H1 (cell line): ENCODE measurements at regions not wholly inside any gene's neighbourhood (a gene's known extent, or its start where the extent isn't known, plus 50 kb on each side); places are given as distances from the start of the nearest gene placed in this dataset.

Experiments used
- CTCF ChIA-PET: fragments of 300-600 bp; sonication (Branson Sonifier 250); formaldehyde crosslinking; loops from one replicate; lab custom pipeline; 2021; ENCODE audit not compliant: partially characterized antibody; lab: Charles Lee
- POLR2A ChIA-PET: fragments of 300-600 bp; sonication (Branson Sonifier 250); formaldehyde crosslinking; loops from one replicate; lab custom pipeline; 2021; ENCODE audit warnings: inconsistent platforms; ENCODE audit not compliant: partially characterized antibody; lab: Charles Lee
- DNase-seq, 2 experiments: peaks; one replicate each; pipeline versions ENCODE4 v3.0.0 to v3.0.0-alpha.2; 2010 to 2022; ENCODE audit warnings: low spot score in 2 of 2, low read depth in 1 of 2, mixed read lengths in 1 of 2
- FAIRE-seq: peaks from 2 replicates; lab custom pipeline; 2011; peaks lifted over from hg19 to GRCh38; lab: Jason Lieb, UNC
- H2AFZ ChIP-seq: 2 replicates; pipeline ENCODE4 v1.8.1; 2012; ENCODE audit warnings: low read length, inconsistent platforms
- H2AK5ac ChIP-seq: 2 replicates; pipeline ENCODE4 v1.6.1; 2013; ENCODE audit warnings: low read depth, low read length
- H2BK120ac ChIP-seq: replicated peaks from 2 replicates; pipeline ENCODE3; 2013; ENCODE audit warnings: low read depth, low read length, inconsistent platforms
- H2BK12ac ChIP-seq: 2 replicates; pipeline ENCODE4 v1.6.1; 2013; ENCODE audit warnings: low read depth, low read length
- H2BK15ac ChIP-seq: 2 replicates; pipeline ENCODE4 v1.6.1; 2013; ENCODE audit warnings: low read length
- H2BK20ac ChIP-seq: 2 replicates; pipeline ENCODE4 v1.6.1; 2013; ENCODE audit warnings: low read length
- H2BK5ac ChIP-seq: 2 replicates; pipeline ENCODE4 v1.6.1; 2013; ENCODE audit warnings: low read depth, low read length
- H3K14ac ChIP-seq: 2 replicates; pipeline ENCODE4 v1.6.1; 2013; ENCODE audit warnings: inconsistent platforms; ENCODE audit not compliant: insufficient read length
- H3K18ac ChIP-seq: 2 replicates; pipeline ENCODE4 v1.6.1; 2013; ENCODE audit warnings: low read length; ENCODE audit errors: extremely low read depth
- H3K23ac ChIP-seq: 2 replicates; pipeline ENCODE4 v1.6.1; 2013; ENCODE audit warnings: inconsistent platforms; ENCODE audit not compliant: insufficient read length
- H3K23me2 ChIP-seq: 2 replicates; pipeline ENCODE4 v1.6.1; 2013; ENCODE audit warnings: low read depth, low read length
- H3K27ac ChIP-seq: 2 replicates; pipeline ENCODE4 v1.6.1; 2011; ENCODE audit warnings: low read depth, low read length, inconsistent platforms
- H3K27me3 ChIP-seq, 4 experiments: replicated peaks in 1 of 4; 1 replicate in 1 of 4; 2 replicates in 3 of 4; pipeline versions ENCODE4 v1.6.1 to v1.8.1; 2011 to 2013; ENCODE audit warnings: low read length in 3 of 4, mild to moderate bottlenecking in 3 of 4, inconsistent platforms in 2 of 4, mixed read lengths in 2 of 4, moderate library complexity in 1 of 4; ENCODE audit not compliant: control insufficient read depth in 3 of 4, insufficient read depth in 3 of 4; ENCODE audit errors: extremely low read depth in 1 of 4
- H3K36me3 ChIP-seq, 4 experiments: 2 replicates each; pipeline versions ENCODE4 v1.6.1 to v1.8.1; 2011 to 2013; ENCODE audit warnings: mild to moderate bottlenecking in 4 of 4, low read length in 3 of 4, moderate library complexity in 2 of 4, control low read depth in 1 of 4, inconsistent platforms in 1 of 4; ENCODE audit not compliant: insufficient read depth in 4 of 4, control insufficient read depth in 2 of 4
- H3K4ac ChIP-seq: replicated peaks from 2 replicates; pipeline ENCODE3; 2013; ENCODE audit warnings: low read length, low read depth, mixed read lengths, inconsistent platforms; ENCODE audit not compliant: insufficient read length
- H3K4me1 ChIP-seq, 4 experiments: replicated peaks in 1 of 4; 1 replicate in 1 of 4; 2 replicates in 3 of 4; pipeline versions ENCODE4 v1.6.1 to v1.8.1; 2011 to 2013; ENCODE audit warnings: low read length in 3 of 4, inconsistent platforms in 2 of 4, mixed read lengths in 1 of 4; ENCODE audit not compliant: insufficient read depth in 4 of 4, control insufficient read depth in 3 of 4
- H3K4me2 ChIP-seq, 2 experiments: 2 replicates each; pipeline versions ENCODE4 v1.6.1 to v1.8.1; 2011 to 2013; ENCODE audit warnings: low read depth in 2 of 2, low read length in 2 of 2, control low read depth in 1 of 2, inconsistent platforms in 1 of 2, mild to moderate bottlenecking in 1 of 2; ENCODE audit not compliant: insufficient read depth in 1 of 2
- H3K4me3 ChIP-seq, 4 experiments: fragments of 200-600, 300-600 bp in 1 of 4; sonication (generic), shearing (Covaris generic), sonication (Bioruptor Twin) in 1 of 4; 2 replicates each; pipeline versions ENCODE4 v1.5.1 to v1.8.1; 2011 to 2016; ENCODE audit warnings: low read length in 4 of 4, low read depth in 3 of 4, control low read depth in 2 of 4, inconsistent platforms in 2 of 4, mild to moderate bottlenecking in 2 of 4, mixed read lengths in 1 of 4, moderate library complexity in 1 of 4; ENCODE audit not compliant: insufficient read depth in 2 of 4; ENCODE audit errors: extremely low read depth in 1 of 4
- H3K56ac ChIP-seq: replicated peaks from 2 replicates; pipeline ENCODE3; 2013; ENCODE audit warnings: low read depth, mild to moderate bottlenecking, mixed read lengths, low read length, inconsistent platforms; ENCODE audit not compliant: insufficient read length
- H3K79me1 ChIP-seq: 2 replicates; pipeline ENCODE4 v1.6.1; 2013; ENCODE audit warnings: low read depth, low read length, control low read depth
- H3K79me2 ChIP-seq, 2 experiments: 2 replicates each; pipeline versions ENCODE4 v1.6.1 to v1.8.1; 2012 to 2013; ENCODE audit warnings: low read length in 2 of 2, mild to moderate bottlenecking in 2 of 2, inconsistent platforms in 1 of 2; ENCODE audit not compliant: insufficient read depth in 2 of 2, control insufficient read depth in 1 of 2
- H3K9ac ChIP-seq, 4 experiments: replicated peaks in 1 of 4; 1 replicate in 1 of 4; 2 replicates in 3 of 4; pipeline versions ENCODE4 v1.6.1 to v1.8.1; 2011 to 2013; ENCODE audit warnings: low read depth in 3 of 4, low read length in 3 of 4, control low read depth in 2 of 4, mild to moderate bottlenecking in 2 of 4, moderate library complexity in 2 of 4, inconsistent platforms in 1 of 4; ENCODE audit errors: extremely low read depth in 1 of 4
- H3K9me3 ChIP-seq, 2 experiments: 2 replicates each; pipeline versions ENCODE4 v1.6.1 to v1.8.1; 2012 to 2013; ENCODE audit warnings: mild to moderate bottlenecking in 2 of 2, moderate library complexity in 2 of 2, control low read depth in 1 of 2, inconsistent platforms in 1 of 2, low read depth in 1 of 2, low read length in 1 of 2, mixed read lengths in 1 of 2; ENCODE audit not compliant: insufficient read depth in 2 of 2
- H4K20me1 ChIP-seq, 2 experiments: replicated peaks in 1 of 2; 2 replicates each; pipeline versions ENCODE3 to v1.8.1; 2011 to 2013; ENCODE audit warnings: inconsistent platforms in 2 of 2, low read length in 2 of 2, mild to moderate bottlenecking in 1 of 2; ENCODE audit not compliant: insufficient read depth in 2 of 2, control insufficient read depth in 1 of 2
- H4K5ac ChIP-seq: 2 replicates; pipeline ENCODE4 v1.6.1; 2013; ENCODE audit warnings: low read length, low read depth, mixed read lengths, inconsistent platforms; ENCODE audit not compliant: insufficient read length
- H4K8ac ChIP-seq: 2 replicates; pipeline ENCODE4 v1.8.0; 2013; ENCODE audit warnings: mild to moderate bottlenecking, moderate library complexity, low read length, inconsistent platforms; ENCODE audit not compliant: insufficient read depth; ENCODE audit errors: extremely low read depth
- H4K91ac ChIP-seq: replicated peaks from 2 replicates; pipeline ENCODE3; 2013; ENCODE audit warnings: low read length, mixed read lengths, inconsistent platforms; ENCODE audit not compliant: insufficient read length
- KDM5A ChIP-seq: fragments of 200-600 bp; IDR thresholded peaks from 2 replicates; pipeline ENCODE4 v1.7.1; 2012; ENCODE audit warnings: mild to moderate bottlenecking, low read length, inconsistent platforms, mixed read lengths
- RAD21 ChIP-seq, 2 experiments: IDR thresholded peaks in 1 of 2; conservative IDR thresholded peaks in 1 of 2; 2 replicates each; pipeline ENCODE4 v1.6.1; 2011; ENCODE audit warnings: low read depth in 2 of 2, low read length in 2 of 2, improper control_type of control experiment in 1 of 2, inconsistent platforms in 1 of 2, mild to moderate bottlenecking in 1 of 2, moderate library complexity in 1 of 2
- TCF12 ChIP-seq: IDR thresholded peaks from 2 replicates; pipeline ENCODE4 v1.6.1; 2011; ENCODE audit warnings: low read depth, mild to moderate bottlenecking, low read length
- YY1 ChIP-seq: IDR thresholded peaks from 2 replicates; pipeline ENCODE4 v1.6.1; 2011; ENCODE audit warnings: low read depth, mild to moderate bottlenecking, low read length
- WGBS, 2 experiments: shearing (Covaris generic) in 1 of 2; methylation state at CpG; one replicate each; pipeline versions ENCODE4 v1.1.6 to v1.1.7; 2013 to 2015; ENCODE audit warnings: low lambda C conversion rate in 2 of 2, mixed read lengths in 2 of 2, inconsistent platforms in 1 of 2, low coverage in 1 of 2, missing lambda C conversion rate in 1 of 2; ENCODE audit not compliant: insufficient replicate concordance in 2 of 2, insufficient coverage in 1 of 2, insufficient read length in 1 of 2; ENCODE audit errors: extremely low coverage in 1 of 2, missing lambda C conversion rate in 1 of 2; 5-methylcytosine and 5-hydroxymethylcytosine counted together
- TF ChIP-seq, protein P1 (sequence below), 3 experiments: IDR thresholded peaks; 1 replicate in 2 of 3; 2 replicates in 1 of 3; pipeline versions ENCODE4 v1.5.1 to v1.6.1; 2011; ENCODE audit warnings: low read length in 3 of 3, mild to moderate bottlenecking in 3 of 3, inconsistent platforms in 2 of 3, low read depth in 1 of 3, moderate library complexity in 1 of 3; ENCODE audit not compliant: insufficient read depth in 1 of 3; ENCODE audit errors: control extremely low read depth in 1 of 3

DNA sequence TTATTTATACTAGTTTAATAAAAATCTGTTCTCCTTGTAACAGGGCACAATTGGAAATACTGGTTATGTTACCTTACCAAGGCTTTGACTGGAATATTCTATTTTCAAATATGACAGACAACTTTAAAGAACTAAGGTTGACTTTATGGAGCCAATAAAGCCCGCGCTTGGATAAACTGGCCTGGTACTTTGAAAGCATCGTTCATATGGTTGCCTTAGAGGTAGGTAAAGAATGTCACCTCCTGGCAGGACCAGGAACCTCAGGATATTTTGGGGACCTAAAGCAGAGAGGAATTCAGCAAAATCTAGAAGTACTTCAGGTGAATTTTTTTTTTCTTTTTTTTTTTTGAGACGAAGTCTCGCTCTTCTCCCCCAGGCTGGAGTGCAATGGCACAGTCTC lies 71.2 kb upstream of the CREB1 start:
- FAIRE-seq (no peak), DNase-seq (no peak)
- Histone ChIP-seq H3K9ac (no peak overlapping the region), H3K18ac (no peak overlapping the region), H3K23ac (no peak overlapping the region), H3K4me2 (no peak overlapping the region), H4K5ac (no peak overlapping the region), H2AFZ (no peak overlapping the region), H3K23me2 (no peaks in the 10 kb centered on the region), H3K27ac (no peak overlapping the region), H3K9me3 (peaks cover 0 to 2% of the 10 kb centered on the region in 2 experiments; a peak in 1 of 4 replicates), H2BK12ac (no peak overlapping the region), H2BK120ac (no peak overlapping the region), H2AK5ac (no peak overlapping the region), H3K14ac (no peak overlapping the region), H4K91ac (no peak overlapping the region), H3K4me1 (no peaks in the 10 kb centered on the region), H4K8ac (no peak overlapping the region), H3K79me2 (no peaks in the 10 kb centered on the region), H3K27me3 (no peaks in the 10 kb centered on the region), H2BK15ac (no peak overlapping the region), H2BK5ac (no peak overlapping the region), H2BK20ac (no peak overlapping the region), H3K4ac (no peak overlapping the region), H3K79me1 (no peaks in the 10 kb centered on the region), H4K20me1 (no peaks in the 10 kb centered on the region), H3K4me3 (no peak overlapping the region), H3K56ac (no peak overlapping the region), H3K36me3 (no peaks in the 10 kb centered on the region)
- CTCF ChIA-PET, result interaction anchor here (0.6 to 1.4 kb wide), 7 partner anchors 19 to 468 kb away, joined by 3 to 5 read pairs (median 3); no protein-coding TSS in a partner anchor
- POLR2A ChIA-PET, result no interaction called here
- TF ChIP-seq YY1 (no peak), TCF12 (no peak), RAD21 (IDR thresholded peaks at IDR 0.05 in 1 of 2, conservative IDR thresholded peaks at IDR 0.05 in 1 of 2; ENCODE audit: low read depth in 2 of 2, low read length in 2 of 2) (peak; percentile 73 to 75), KDM5A (no peak)
- TF ChIP-seq, protein P1, sequence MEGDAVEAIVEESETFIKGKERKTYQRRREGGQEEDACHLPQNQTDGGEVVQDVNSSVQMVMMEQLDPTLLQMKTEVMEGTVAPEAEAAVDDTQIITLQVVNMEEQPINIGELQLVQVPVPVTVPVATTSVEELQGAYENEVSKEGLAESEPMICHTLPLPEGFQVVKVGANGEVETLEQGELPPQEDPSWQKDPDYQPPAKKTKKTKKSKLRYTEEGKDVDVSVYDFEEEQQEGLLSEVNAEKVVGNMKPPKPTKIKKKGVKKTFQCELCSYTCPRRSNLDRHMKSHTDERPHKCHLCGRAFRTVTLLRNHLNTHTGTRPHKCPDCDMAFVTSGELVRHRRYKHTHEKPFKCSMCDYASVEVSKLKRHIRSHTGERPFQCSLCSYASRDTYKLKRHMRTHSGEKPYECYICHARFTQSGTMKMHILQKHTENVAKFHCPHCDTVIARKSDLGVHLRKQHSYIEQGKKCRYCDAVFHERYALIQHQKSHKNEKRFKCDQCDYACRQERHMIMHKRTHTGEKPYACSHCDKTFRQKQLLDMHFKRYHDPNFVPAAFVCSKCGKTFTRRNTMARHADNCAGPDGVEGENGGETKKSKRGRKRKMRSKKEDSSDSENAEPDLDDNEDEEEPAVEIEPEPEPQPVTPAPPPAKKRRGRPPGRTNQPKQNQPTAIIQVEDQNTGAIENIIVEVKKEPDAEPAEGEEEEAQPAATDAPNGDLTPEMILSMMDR (IDR thresholded peaks at IDR 0.05; ENCODE audit: control extremely low read depth in 1 of 3, insufficient read depth in 1 of 3, low read depth in 1 of 3, low read length in 3 of 3), result peak in 2 of 3 experiments; percentile 31 to 36; a peak in 2 of 4 replicates
- WGBS, 2 experiments, result 91% methylated on average over 3 of the region's 5 CpGs; no CpG with 5 or more reads in 1 of the 2 experiments
